ENCODE measurements at regions not wholly inside any gene's neighbourhood (a gene's known extent, or its start where the extent isn't known, plus 50 kb on each side); places are given as distances from the start of the nearest gene placed in this dataset.

- Histone ChIP-seq H3K4me1 (ENCODE audit: control insufficient read depth in 1 of 2, insufficient read depth in 2 of 2, low read length in 2 of 2) (no peaks in the 10 kb centered on the region), H2AFZ (ENCODE audit: insufficient read depth, low read depth, low read length, poor library complexity, severe bottlenecking) (no peak overlapping the region), H3K9me3 (replicated peaks in 1 of 2; ENCODE audit: control insufficient read depth in 1 of 2, insufficient read depth in 1 of 2, low read length in 2 of 2) (no peaks in the 10 kb centered on the region), H3K27ac (ENCODE audit: low read depth in 1 of 2, low read length in 2 of 2) (no peak overlapping the region), H3K36me3 (replicated peaks in 1 of 2; ENCODE audit: control insufficient read depth in 1 of 2, insufficient read depth in 2 of 2, low read length in 2 of 2) (no peaks in the 10 kb centered on the region), H3K4me2 (replicated peaks; ENCODE audit: extremely low read depth, low read length, poor library complexity, severe bottlenecking) (no peak overlapping the region), H3K79me2 (ENCODE audit: insufficient read depth, low read length) (no peaks in the 10 kb centered on the region), H4K20me1 (ENCODE audit: insufficient read depth, low read length) (no peaks in the 10 kb centered on the region), H3K9ac (ENCODE audit: insufficient read depth, low read length, poor library complexity, severe bottlenecking) (no peak overlapping the region), H3K27me3 (ENCODE audit: control insufficient read depth in 2 of 2, insufficient read depth in 2 of 2, low read length in 2 of 2) (no peaks in the 10 kb centered on the region), H3K4me3 (replicated peaks in 1 of 3; ENCODE audit: low read depth in 2 of 3, low read length in 3 of 3) (no peak overlapping the region)
- DNase-seq: no peak
- Mint-ChIP-seq H3K27ac (no peak overlapping the region), H3K27me3 (ENCODE audit: low read depth in 3 of 3) (no peaks in the 10 kb centered on the region), H3K36me3 (no peaks in the 10 kb centered on the region), H3K4me1 (no peaks in the 10 kb centered on the region), H3K4me3 (no peak overlapping the region), H3K9me3 (peaks cover 0 to 7% (median 0%) of the 10 kb centered on the region in 7 donors)
- intact Hi-C loops (cut with micrococcal nuclease): no loop called here
- 0% methylated on average over 1 of the region's 3 CpGs for WGBS (ENCODE audit: insufficient coverage)
- no peak for TF ChIP-seq CTCF (IDR thresholded peaks at IDR 0.05)
Observed at GRCh38 chr2:123648016-123648415, 377.1 kb upstream of the CNTNAP5 start.

GRCh38 chr2:123648956-123649355 lies 376.1 kb upstream of the CNTNAP5 start:
- no peaks in the 10 kb centered on the region for H3K27me3 Mint-ChIP-seq (ENCODE audit: low read depth in 3 of 3)
- H3K79me2 ChIP-seq (ENCODE audit: insufficient read depth, low read length): no peaks in the 10 kb centered on the region
- peaks cover 0 to 7% (median 0%) of the 10 kb centered on the region in 7 donors for H3K9me3 Mint-ChIP-seq
- H2AFZ ChIP-seq (ENCODE audit: insufficient read depth, low read depth, low read length, poor library complexity, severe bottlenecking): no peak overlapping the region
- H3K36me3 Mint-ChIP-seq: no peaks in the 10 kb centered on the region
- no peak overlapping the region for H3K4me2 ChIP-seq (replicated peaks; ENCODE audit: extremely low read depth, low read length, poor library complexity, severe bottlenecking)
- H3K27me3 ChIP-seq (ENCODE audit: control insufficient read depth in 2 of 2, insufficient read depth in 2 of 2, low read length in 2 of 2): no peaks in the 10 kb centered on the region
- no peak overlapping the region for H3K9ac ChIP-seq (ENCODE audit: insufficient read depth, low read length, poor library complexity, severe bottlenecking)
- no peak for DNase-seq
- no peaks in the 10 kb centered on the region for H3K4me1 Mint-ChIP-seq
- intact Hi-C loops (cut with micrococcal nuclease): no loop called here
- H4K20me1 ChIP-seq (ENCODE audit: insufficient read depth, low read length): no peaks in the 10 kb centered on the region
- H3K9me3 ChIP-seq (replicated peaks in 1 of 2; ENCODE audit: control insufficient read depth in 1 of 2, insufficient read depth in 1 of 2, low read length in 2 of 2): no peaks in the 10 kb centered on the region
- H3K4me3 ChIP-seq (replicated peaks in 1 of 3; ENCODE audit: low read depth in 2 of 3, low read length in 3 of 3): no peak overlapping the region
- no peak for TF ChIP-seq CTCF (IDR thresholded peaks at IDR 0.05)
- H3K4me1 ChIP-seq (ENCODE audit: control insufficient read depth in 1 of 2, insufficient read depth in 2 of 2, low read length in 2 of 2): no peaks in the 10 kb centered on the region
- H3K27ac Mint-ChIP-seq: no peak overlapping the region
- H3K27ac ChIP-seq (ENCODE audit: low read depth in 1 of 2, low read length in 2 of 2): no peak overlapping the region
- H3K36me3 ChIP-seq (replicated peaks in 1 of 2; ENCODE audit: control insufficient read depth in 1 of 2, insufficient read depth in 2 of 2, low read length in 2 of 2): no peaks in the 10 kb centered on the region
- WGBS (ENCODE audit: insufficient coverage): 50% methylated on average over 1 of the region's 2 CpGs
- no peak overlapping the region for H3K4me3 Mint-ChIP-seq

Measured in CD14-positive monocyte (primary cell).